ENCODE measurements at regions not wholly inside any gene's neighbourhood (a gene's known extent, or its start where the extent isn't known, plus 50 kb on each side); places are given as distances from the start of the nearest gene placed in this dataset.

DNA sequence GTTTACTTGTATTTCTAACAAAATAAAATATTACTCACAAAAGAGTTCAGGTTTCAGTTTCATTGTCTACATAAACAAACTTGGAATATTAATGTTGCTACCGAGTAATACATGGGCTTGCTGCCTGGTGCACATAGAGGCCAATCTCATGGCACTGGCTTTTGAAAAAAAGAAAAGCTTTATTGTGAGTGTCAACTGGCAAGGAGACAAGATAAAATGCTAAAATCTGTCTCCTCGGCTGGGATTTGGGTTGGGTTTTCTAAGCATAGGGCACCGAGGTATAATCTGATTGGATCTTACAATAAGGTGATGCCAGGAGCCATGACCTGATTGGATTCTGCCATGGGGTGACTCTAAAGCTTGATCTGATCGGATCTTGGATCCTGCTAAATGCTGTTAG, 1519.9 kb upstream of the MIR17HG start:
- Histone ChIP-seq H4K20me1 (replicated peaks; ENCODE audit: control insufficient read depth, insufficient read depth, low read length) (no peaks in the 10 kb centered on the region), H3K4me2 (ENCODE audit: insufficient read depth, low read length) (no peak overlapping the region), H2AFZ (ENCODE audit: low read depth, low read length) (no peak overlapping the region), H3K9me3 (replicated peaks; ENCODE audit: control insufficient read depth, insufficient read depth, low read depth, low read length) (no peaks in the 10 kb centered on the region), H3K27ac (ENCODE audit: extremely low read depth, low read depth, low read length) (no peak overlapping the region), H3K36me3 (ENCODE audit: control insufficient read depth, insufficient read depth, low read length) (no peaks in the 10 kb centered on the region), H3K4me1 (replicated peaks in 1 of 2; ENCODE audit: control insufficient read depth in 2 of 2, insufficient read depth in 2 of 2, low read length in 2 of 2) (no peaks in the 10 kb centered on the region), H3K27me3 (ENCODE audit: control insufficient read depth in 2 of 2, insufficient read depth in 2 of 2, low read length in 2 of 2) (no peaks in the 10 kb centered on the region), H3K4me3 (no peak overlapping the region), H3K79me2 (ENCODE audit: control insufficient read depth, insufficient read depth, low read length) (no peaks in the 10 kb centered on the region), H3K9ac (ENCODE audit: insufficient read depth in 1 of 2, low read depth in 2 of 2, low read length in 2 of 2) (no peak overlapping the region), H3K9me1 (ENCODE audit: control insufficient read depth, insufficient read depth, low read length) (no peaks in the 10 kb centered on the region)
- ATAC-seq (no peak), FAIRE-seq (no peak), DNase-seq (ENCODE audit: extremely low read depth in 1 of 4, low spot score in 3 of 4) (no peak)
- whole genome bisulfite sequencing (ENCODE audit: insufficient coverage, low coverage, missing lambda C conversion rate) = under 1% methylated on average over 4 of the region's 4 CpGs
- BruUV-seq (replicated peaks) = no TSS peak
- in situ Hi-C loops (cut with MboI) = no loop called here
- ChIA-PET POLR2A (interaction anchor here (0.5 kb wide), 1 partner anchor 39 kb away, joined by 4 read pairs; no protein-coding TSS in a partner anchor), CTCF (ENCODE audit: low intra/inter-chr PET ratio) (no interaction called here)
- TF ChIP-seq MTA3 (IDR thresholded peaks at IDR 0.05; ENCODE audit: borderline replicate concordance) = no peak
- no peak for TF ChIP-seq EGR1 (conservative IDR thresholded peaks at IDR 0.05)
- TF ChIP-seq RAD51 (IDR thresholded peaks at IDR 0.05; ENCODE audit: borderline replicate concordance, low read depth) = no peak
- no peak for TF ChIP-seq HMGN3 (IDR thresholded peaks at IDR 0.05; ENCODE audit: borderline replicate concordance, extremely low read depth, insufficient read length, low read depth, low read length)
- no peak for TF ChIP-seq SREBF2 (CRISPR knock-in tag; IDR thresholded peaks at IDR 0.05)
- TF ChIP-seq NFXL1 (CRISPR knock-in tag; IDR thresholded peaks at IDR 0.05) = no peak
- TF ChIP-seq EHMT2 (IDR thresholded peaks at IDR 0.05) = no peak
- TF ChIP-seq SLC30A9 (CRISPR knock-in tag; IDR thresholded peaks at IDR 0.05) = no peak
- no peak for TF ChIP-seq RBFOX2 (IDR thresholded peaks at IDR 0.05; ENCODE audit: low read depth, low read length)
- no peak for TF ChIP-seq ZNF224 (CRISPR knock-in tag; IDR thresholded peaks at IDR 0.05)
- no peak for TF ChIP-seq SMAD4 (CRISPR knock-in tag; conservative IDR thresholded peaks at IDR 0.05)
- no peak for TF ChIP-seq HDAC2 (IDR thresholded peaks at IDR 0.05)
- no peak for TF ChIP-seq HDAC8 (tag; IDR thresholded peaks at IDR 0.05)
- TF ChIP-seq NR4A1 (CRISPR knock-in tag; IDR thresholded peaks at IDR 0.05) = no peak
- no peak for TF ChIP-seq NR4A1 (tag; IDR thresholded peaks at IDR 0.05)
- TF ChIP-seq, protein P1, sequence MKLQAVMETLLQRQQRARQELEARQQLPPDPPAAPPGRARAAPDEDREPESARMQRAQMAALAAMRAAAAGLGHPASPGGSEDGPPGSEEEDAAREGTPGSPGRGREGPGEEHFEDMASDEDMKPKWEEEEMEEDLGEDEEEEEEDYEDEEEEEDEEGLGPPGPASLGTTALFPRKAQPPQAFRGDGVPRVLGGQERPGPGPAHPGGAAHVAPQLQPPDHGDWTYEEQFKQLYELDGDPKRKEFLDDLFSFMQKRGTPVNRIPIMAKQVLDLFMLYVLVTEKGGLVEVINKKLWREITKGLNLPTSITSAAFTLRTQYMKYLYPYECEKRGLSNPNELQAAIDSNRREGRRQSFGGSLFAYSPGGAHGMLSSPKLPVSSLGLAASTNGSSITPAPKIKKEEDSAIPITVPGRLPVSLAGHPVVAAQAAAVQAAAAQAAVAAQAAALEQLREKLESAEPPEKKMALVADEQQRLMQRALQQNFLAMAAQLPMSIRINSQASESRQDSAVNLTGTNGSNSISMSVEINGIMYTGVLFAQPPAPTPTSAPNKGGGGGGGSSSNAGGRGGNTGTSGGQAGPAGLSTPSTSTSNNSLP (IDR thresholded peaks at IDR 0.05; ENCODE audit: borderline replicate concordance, low read depth, low read length) = no peak
- no peak for TF ChIP-seq ZNF217 (CRISPR knock-in tag; IDR thresholded peaks at IDR 0.05)
- no peak for TF ChIP-seq NR3C1 (CRISPR knock-in tag; IDR thresholded peaks at IDR 0.05)
- TF ChIP-seq MCM2 (IDR thresholded peaks at IDR 0.05; ENCODE audit: low read depth) = no peak
- intact Hi-C loops (cut with micrococcal nuclease) = no loop called here

All from K562 (cell line).